ENCODE measurements at regions not wholly inside any gene's neighbourhood (a gene's known extent, or its start where the extent isn't known, plus 50 kb on each side); places are given as distances from the start of the nearest gene placed in this dataset.

GRCh38 chr9:105131981-105132380, 112.5 kb upstream of the SLC44A1 start:
- no peak for DNase-seq (ENCODE audit: low spot score)
- in situ Hi-C loops (cut with MboI; ENCODE audit: low pct_unique_long_range_greater_than_20kb, low sequenced_read_pairs, unreplicated experiment) = no loop called here
- TF ChIP-seq CTCF (IDR thresholded peaks at IDR 0.05; ENCODE audit: extremely low read depth, insufficient read depth, missing control alignments) = no peak

- no peak for TF ChIP-seq CTCF (IDR thresholded peaks at IDR 0.05; ENCODE audit: extremely low read depth, insufficient read depth, missing control alignments)
- in situ Hi-C loops (cut with MboI; ENCODE audit: low pct_unique_long_range_greater_than_20kb, low sequenced_read_pairs, unreplicated experiment) = no loop called here
Observed at GRCh38 chr9:105132606-105133005, 111.8 kb upstream of the SLC44A1 start.

GRCh38 chr9:105138306-105138801, 106.1 kb upstream of the SLC44A1 start:
- no peak for DNase-seq (ENCODE audit: low spot score)
- TF ChIP-seq CTCF (IDR thresholded peaks at IDR 0.05; ENCODE audit: extremely low read depth, insufficient read depth, missing control alignments) = no peak

More at GRCh38 chr9:105132606-105133005, 111.8 kb upstream of the SLC44A1 start:
- DNase-seq (ENCODE audit: low spot score) = no peak

GRCh38 chr9:105141146-105141975, 103.1 kb upstream of the SLC44A1 start:
- in situ Hi-C loops (cut with MboI; ENCODE audit: low pct_unique_long_range_greater_than_20kb, low sequenced_read_pairs, unreplicated experiment) = no loop called here
- peak; percentile 38 for DNase-seq (ENCODE audit: low spot score)
- TF ChIP-seq CTCF (IDR thresholded peaks at IDR 0.05; ENCODE audit: extremely low read depth, insufficient read depth, missing control alignments) = no peak

More at GRCh38 chr9:105138306-105138801, 106.1 kb upstream of the SLC44A1 start:
- in situ Hi-C loops (cut with MboI; ENCODE audit: low pct_unique_long_range_greater_than_20kb, low sequenced_read_pairs, unreplicated experiment) = no loop called here

GRCh38 chr9:105141976-105142250, 102.5 kb upstream of the SLC44A1 start:
- no peak for DNase-seq (ENCODE audit: low spot score)
- in situ Hi-C loops (cut with MboI; ENCODE audit: low pct_unique_long_range_greater_than_20kb, low sequenced_read_pairs, unreplicated experiment) = no loop called here
- no peak for TF ChIP-seq CTCF (IDR thresholded peaks at IDR 0.05; ENCODE audit: extremely low read depth, insufficient read depth, missing control alignments)

GRCh38 chr9:105142406-105143135, 101.9 kb upstream of the SLC44A1 start:
- TF ChIP-seq CTCF (IDR thresholded peaks at IDR 0.05; ENCODE audit: extremely low read depth, insufficient read depth, missing control alignments) = no peak
- no peak for DNase-seq (ENCODE audit: low spot score)
- in situ Hi-C loops (cut with MboI; ENCODE audit: low pct_unique_long_range_greater_than_20kb, low sequenced_read_pairs, unreplicated experiment) = no loop called here
